ENCODE measurements at regions not wholly inside any gene's neighbourhood (a gene's known extent, or its start where the extent isn't known, plus 50 kb on each side); places are given as distances from the start of the nearest gene placed in this dataset.

- BruUV-seq (replicated peaks), result no TSS peak
- H3K4me3 ChIP-seq (ENCODE audit: low read depth in 2 of 2, low read length in 2 of 2), result no peak overlapping the region
- no peak for DNase-seq (ENCODE audit: low read depth, low spot score)
- no peaks in the 10 kb centered on the region for H3K36me3 ChIP-seq (ENCODE audit: control insufficient read depth, insufficient read depth, low read length)
- peaks cover 12% of the 10 kb centered on the region; the same call in 1 of the 2 replicates for H3K9me3 ChIP-seq (ENCODE audit: control insufficient read depth, insufficient read depth, low read depth, low read length)
- CTCF ChIA-PET, result no interaction called here
- POLR2A ChIA-PET, result no interaction called here
- no peak overlapping the region for H3K27ac ChIP-seq (ENCODE audit: low read length)
- intact Hi-C loops (cut with micrococcal nuclease; ENCODE audit: unreplicated experiment), result no loop called here
- H3K27me3 ChIP-seq (ENCODE audit: control insufficient read depth, insufficient read depth, low read length), result no peaks in the 10 kb centered on the region
- no peaks in the 10 kb centered on the region for H3K4me1 ChIP-seq (ENCODE audit: control insufficient read depth, insufficient read depth, low read length)
- TF ChIP-seq POLR2AphosphoS5 (IDR thresholded peaks at IDR 0.05; ENCODE audit: low read depth, low read length) (no peak), CTCF (IDR thresholded peaks at IDR 0.05) (no peak), REST (IDR thresholded peaks at IDR 0.05; ENCODE audit: insufficient read depth in 1 of 2, low read depth in 2 of 2, low read length in 1 of 2) (no peak), SIN3A (IDR thresholded peaks at IDR 0.05; ENCODE audit: borderline replicate concordance, insufficient read depth, low read depth, low read length) (no peak), TCF7L2 (IDR thresholded peaks at IDR 0.05; ENCODE audit: low read depth, low read length) (no peak)
- ATAC-seq, result no peak
- in situ Hi-C loops (cut with HindIII; ENCODE audit: low pct_unique_long_range_greater_than_20kb, low sequenced_read_pairs), result no loop called here
Observed at GRCh38 chr1:198377702-198378101, 162.8 kb downstream of the ATP6V1G3 start.

- H3K9me3 ChIP-seq (ENCODE audit: control insufficient read depth, insufficient read depth, low read depth, low read length), result peaks cover 12% of the 10 kb centered on the region; the same call in 1 of the 2 replicates
- intact Hi-C loops (cut with micrococcal nuclease; ENCODE audit: unreplicated experiment), result no loop called here
- CTCF ChIA-PET, result no interaction called here
- in situ Hi-C loops (cut with HindIII; ENCODE audit: low pct_unique_long_range_greater_than_20kb, low sequenced_read_pairs), result no loop called here
- POLR2A ChIA-PET, result no interaction called here
- H3K27me3 ChIP-seq (ENCODE audit: control insufficient read depth, insufficient read depth, low read length), result no peaks in the 10 kb centered on the region
- no peak for ATAC-seq
- no peak overlapping the region for H3K4me3 ChIP-seq (ENCODE audit: low read depth in 2 of 2, low read length in 2 of 2)
- H3K36me3 ChIP-seq (ENCODE audit: control insufficient read depth, insufficient read depth, low read length), result no peaks in the 10 kb centered on the region
- no peak overlapping the region for H3K27ac ChIP-seq (ENCODE audit: low read length)
- TF ChIP-seq SIN3A (IDR thresholded peaks at IDR 0.05; ENCODE audit: borderline replicate concordance, insufficient read depth, low read depth, low read length) (no peak), CTCF (IDR thresholded peaks at IDR 0.05) (no peak), REST (IDR thresholded peaks at IDR 0.05; ENCODE audit: insufficient read depth in 1 of 2, low read depth in 2 of 2, low read length in 1 of 2) (no peak), POLR2AphosphoS5 (IDR thresholded peaks at IDR 0.05; ENCODE audit: low read depth, low read length) (no peak), TCF7L2 (IDR thresholded peaks at IDR 0.05; ENCODE audit: low read depth, low read length) (no peak)
- no peaks in the 10 kb centered on the region for H3K4me1 ChIP-seq (ENCODE audit: control insufficient read depth, insufficient read depth, low read length)
- BruUV-seq (replicated peaks), result no TSS peak
- DNase-seq (ENCODE audit: low read depth, low spot score), result no peak
Observed at GRCh38 chr1:198374288-198374687, 166.2 kb downstream of the ATP6V1G3 start.
